ENCODE measurements at regions not wholly inside any gene's neighbourhood (a gene's known extent, or its start where the extent isn't known, plus 50 kb on each side); places are given as distances from the start of the nearest gene placed in this dataset.

GRCh38 chr4:96343836-96344235 is 503.9 kb downstream of the PDHA2 start:
- TF ChIP-seq ELK1 (IDR thresholded peaks at IDR 0.05; ENCODE audit: borderline replicate concordance, low read depth, low read length): no peak
- TF ChIP-seq CHD1 (IDR thresholded peaks at IDR 0.05; ENCODE audit: low read depth, low read length): no peak
- TF ChIP-seq MXI1 (IDR thresholded peaks at IDR 0.05; ENCODE audit: borderline replicate concordance, low read depth, low read length): no peak
- TF ChIP-seq RFX5 (IDR thresholded peaks at IDR 0.05; ENCODE audit: low read depth, low read length): no peak
- TF ChIP-seq MAZ (IDR thresholded peaks at IDR 0.05; ENCODE audit: borderline replicate concordance, low read depth, low read length): no peak
- no peak for TF ChIP-seq POLR2A (IDR thresholded peaks at IDR 0.05; ENCODE audit: low read depth, low read length)
- no peak for TF ChIP-seq CEBPB (IDR thresholded peaks at IDR 0.05; ENCODE audit: low read depth, low read length)
- TF ChIP-seq USF2 (IDR thresholded peaks at IDR 0.05; ENCODE audit: low read depth, low read length): no peak
- TF ChIP-seq MAFK (IDR thresholded peaks at IDR 0.05; ENCODE audit: low read depth, low read length): no peak
- TF ChIP-seq SMC3 (IDR thresholded peaks at IDR 0.05; ENCODE audit: low read depth, low read length): no peak
- no peak for TF ChIP-seq RCOR1 (IDR thresholded peaks at IDR 0.05; ENCODE audit: insufficient replicate concordance, low read length)
- no peak for TF ChIP-seq CTCF (conservative IDR thresholded peaks at IDR 0.05; ENCODE audit: low read depth, low read length)
- no peaks in the 10 kb centered on the region for H3K27me3 ChIP-seq (ENCODE audit: control insufficient read depth, insufficient read depth, low read length)
- H2BK15ac ChIP-seq (ENCODE audit: low read depth, low read length): no peak overlapping the region
- peaks cover 4% of the 10 kb centered on the region for H3K9me3 ChIP-seq (ENCODE audit: control insufficient read depth, insufficient read depth, low read length)
- ChIA-PET CTCF (no interaction called here), POLR2A (ENCODE audit: unreplicated experiment) (no interaction called here)
- H4K20me1 ChIP-seq (ENCODE audit: insufficient read depth, low read length): no peaks in the 10 kb centered on the region
- no peaks in the 10 kb centered on the region for H3K9me1 ChIP-seq (ENCODE audit: insufficient read depth, low read length)
- dilution Hi-C loops (cut with HindIII; ENCODE audit: low sequenced_read_pairs, unreplicated experiment) (no loop called here), in situ Hi-C loops (cut with MboI; ENCODE audit: low sequenced_read_pairs) (no loop called here), intact Hi-C loops (cut with micrococcal nuclease) (no loop called here)
- no peak overlapping the region for H2BK20ac ChIP-seq (ENCODE audit: low read depth, low read length)
- H3K4me2 ChIP-seq (ENCODE audit: low read depth, low read length): no peak overlapping the region
- no peak for DNase-seq
- H2BK120ac ChIP-seq (ENCODE audit: low read depth, low read length): no peak overlapping the region
- H3K56ac ChIP-seq (ENCODE audit: extremely low read depth, insufficient read depth, low read length): no peak overlapping the region
- H3K14ac ChIP-seq (replicated peaks; ENCODE audit: low read depth, low read length): no peak overlapping the region
- H2AFZ ChIP-seq (replicated peaks; ENCODE audit: low read length, poor library complexity): no peak overlapping the region
- H3K79me1 ChIP-seq (ENCODE audit: low read depth in 1 of 2, low read length in 2 of 2): no peaks in the 10 kb centered on the region
- H4K91ac ChIP-seq (ENCODE audit: insufficient read depth, low read depth, low read length): no peak overlapping the region
- no peaks in the 10 kb centered on the region for H3K4me1 ChIP-seq (ENCODE audit: control insufficient read depth, insufficient read depth, low read length)
- H3K4me3 ChIP-seq (ENCODE audit: insufficient read depth, low read depth, low read length): no peak overlapping the region
- BruUV-seq (replicated peaks): no TSS peak
- H3K9ac ChIP-seq (ENCODE audit: low read depth, low read length): no peak overlapping the region
- H3K27ac ChIP-seq (ENCODE audit: insufficient read depth, low read length): no peak overlapping the region
- H3K23ac ChIP-seq (ENCODE audit: low read depth, low read length): no peak overlapping the region
- H2AK9ac ChIP-seq (replicated peaks; ENCODE audit: low read depth, low read length, poor library complexity): no peak overlapping the region
- H3K36me3 ChIP-seq (ENCODE audit: control insufficient read depth, insufficient read depth, low read length): no peaks in the 10 kb centered on the region
- no peak overlapping the region for H3K18ac ChIP-seq (ENCODE audit: low read depth, low read length)
- no peak overlapping the region for H2AK5ac ChIP-seq (ENCODE audit: low read depth, low read length)
- no peak for ATAC-seq (ENCODE audit: low read depth)
- H4K5ac ChIP-seq (ENCODE audit: low read depth, low read length): no peak overlapping the region
- no peak overlapping the region for H2BK5ac ChIP-seq (ENCODE audit: low read depth, low read length, poor library complexity, severe bottlenecking)
- H4K8ac ChIP-seq (ENCODE audit: low read depth in 2 of 2, low read length in 2 of 2): no peak overlapping the region
- no peak overlapping the region for H3K4ac ChIP-seq (ENCODE audit: low read depth, low read length)
